WERI-Rb-1 (cell line): ENCODE measurements at regions not wholly inside any gene's neighbourhood (a gene's known extent, or its start where the extent isn't known, plus 50 kb on each side); places are given as distances from the start of the nearest gene placed in this dataset.

ENCODE experiments used
- DNase-seq: peaks from one replicate; pipeline ENCODE4 v3.0.0-alpha.2; 2020
- H3K27ac ChIP-seq: fragments of 250-450 bp; sonication (Bioruptor Pico); 2 replicates; pipeline ENCODE4 v1.5.1; 2020; ENCODE audit warnings: mild to moderate bottlenecking, moderate library complexity
- H3K27me3 ChIP-seq: fragments of 250-450 bp; sonication (Bioruptor Pico); 2 replicates; pipeline ENCODE4 v1.5.1; 2021; ENCODE audit warnings: mild to moderate bottlenecking, low read depth, moderate library complexity; ENCODE audit not compliant: insufficient read depth, severe bottlenecking
- H3K36me3 ChIP-seq: fragments of 250-450 bp; sonication (Bioruptor Pico); 2 replicates; pipeline ENCODE4 v1.5.1; 2020; ENCODE audit warnings: mild to moderate bottlenecking, moderate library complexity
- H3K4me3 ChIP-seq: 2 replicates; pipeline ENCODE4 v1.5.1; 2011; ENCODE audit warnings: low read depth, mild to moderate bottlenecking, control low read depth, low read length
- H3K9me3 ChIP-seq: fragments of 250-450 bp; sonication (Bioruptor Pico); 2 replicates; pipeline ENCODE4 v1.5.1; 2021; ENCODE audit warnings: mild to moderate bottlenecking, moderate library complexity; ENCODE audit not compliant: severe bottlenecking
- TF ChIP-seq, protein P1 (sequence below): IDR thresholded peaks from 2 replicates; pipeline ENCODE4 v1.5.1; 2011; ENCODE audit warnings: low read depth, mild to moderate bottlenecking, control low read depth, inconsistent platforms, low read length

DNA sequence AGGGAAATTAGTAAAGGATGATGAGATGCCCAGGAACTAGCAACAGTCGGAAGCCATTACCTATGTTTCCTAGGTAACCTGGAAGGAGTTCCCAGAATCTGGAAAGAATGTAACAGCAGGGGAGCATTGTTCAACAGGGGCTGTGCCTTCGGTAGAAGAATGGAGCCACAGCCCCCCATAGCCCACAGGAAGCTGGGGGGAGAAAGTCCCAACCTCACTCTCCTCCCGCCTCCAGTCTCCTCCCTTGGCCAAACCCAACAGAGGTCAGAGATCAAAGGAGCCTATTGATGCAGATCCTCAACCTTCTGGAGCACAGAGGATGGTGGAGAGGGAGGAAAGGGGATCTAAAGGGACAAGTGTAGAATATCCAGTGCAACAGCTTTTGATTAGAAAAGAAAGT is 131.5 kb upstream of the SLC44A3 start:
- TF ChIP-seq, protein P1, sequence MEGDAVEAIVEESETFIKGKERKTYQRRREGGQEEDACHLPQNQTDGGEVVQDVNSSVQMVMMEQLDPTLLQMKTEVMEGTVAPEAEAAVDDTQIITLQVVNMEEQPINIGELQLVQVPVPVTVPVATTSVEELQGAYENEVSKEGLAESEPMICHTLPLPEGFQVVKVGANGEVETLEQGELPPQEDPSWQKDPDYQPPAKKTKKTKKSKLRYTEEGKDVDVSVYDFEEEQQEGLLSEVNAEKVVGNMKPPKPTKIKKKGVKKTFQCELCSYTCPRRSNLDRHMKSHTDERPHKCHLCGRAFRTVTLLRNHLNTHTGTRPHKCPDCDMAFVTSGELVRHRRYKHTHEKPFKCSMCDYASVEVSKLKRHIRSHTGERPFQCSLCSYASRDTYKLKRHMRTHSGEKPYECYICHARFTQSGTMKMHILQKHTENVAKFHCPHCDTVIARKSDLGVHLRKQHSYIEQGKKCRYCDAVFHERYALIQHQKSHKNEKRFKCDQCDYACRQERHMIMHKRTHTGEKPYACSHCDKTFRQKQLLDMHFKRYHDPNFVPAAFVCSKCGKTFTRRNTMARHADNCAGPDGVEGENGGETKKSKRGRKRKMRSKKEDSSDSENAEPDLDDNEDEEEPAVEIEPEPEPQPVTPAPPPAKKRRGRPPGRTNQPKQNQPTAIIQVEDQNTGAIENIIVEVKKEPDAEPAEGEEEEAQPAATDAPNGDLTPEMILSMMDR: no peak
- DNase-seq: no peak
- Histone ChIP-seq H3K36me3 (no peaks in the 10 kb centered on the region), H3K27ac (no peak overlapping the region), H3K4me3 (no peak overlapping the region), H3K27me3 (no peaks in the 10 kb centered on the region), H3K9me3 (no peaks in the 10 kb centered on the region)

DNA sequence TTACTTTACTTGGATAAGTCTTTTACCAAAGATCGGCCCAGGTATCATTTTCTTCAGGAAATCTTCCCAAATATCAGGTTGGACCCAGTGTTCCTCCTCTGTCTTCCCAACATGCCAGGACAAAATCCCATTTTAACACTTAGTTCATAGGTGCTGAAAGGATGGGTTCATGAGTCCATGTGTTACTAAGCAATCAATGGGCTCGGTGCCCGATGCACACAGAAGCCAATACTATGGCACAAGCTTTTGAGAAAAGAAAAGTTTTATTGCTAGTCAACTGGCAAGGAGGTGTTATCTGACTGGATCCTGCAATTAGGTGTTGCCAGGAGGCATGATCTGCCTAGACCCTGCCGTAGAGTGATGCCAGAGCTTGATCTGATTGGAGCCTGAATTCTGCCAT is 133.3 kb upstream of the SLC44A3 start:
- Histone ChIP-seq H3K9me3 (no peaks in the 10 kb centered on the region), H3K4me3 (no peak overlapping the region), H3K27me3 (no peaks in the 10 kb centered on the region), H3K36me3 (no peaks in the 10 kb centered on the region), H3K27ac (no peak overlapping the region)
- TF ChIP-seq, protein P1: no peak
- no peak for DNase-seq

GRCh38 chr1:94684690-94685250 is 135.4 kb upstream of the SLC44A3 start:
- no peaks in the 10 kb centered on the region for H3K36me3 ChIP-seq
- H3K9me3 ChIP-seq: no peaks in the 10 kb centered on the region
- no peaks in the 10 kb centered on the region for H3K27me3 ChIP-seq
- H3K27ac ChIP-seq: no peak overlapping the region
- no peak for DNase-seq
- H3K4me3 ChIP-seq: no peak overlapping the region
- TF ChIP-seq, protein P1: no peak

GRCh38 chr1:94683886-94684285 is 136.3 kb upstream of the SLC44A3 start:
- Histone ChIP-seq H3K27me3 (no peaks in the 10 kb centered on the region), H3K36me3 (no peaks in the 10 kb centered on the region), H3K27ac (no peak overlapping the region), H3K4me3 (no peak overlapping the region), H3K9me3 (no peaks in the 10 kb centered on the region)
- TF ChIP-seq, protein P1: no peak
- no peak for DNase-seq

DNA sequence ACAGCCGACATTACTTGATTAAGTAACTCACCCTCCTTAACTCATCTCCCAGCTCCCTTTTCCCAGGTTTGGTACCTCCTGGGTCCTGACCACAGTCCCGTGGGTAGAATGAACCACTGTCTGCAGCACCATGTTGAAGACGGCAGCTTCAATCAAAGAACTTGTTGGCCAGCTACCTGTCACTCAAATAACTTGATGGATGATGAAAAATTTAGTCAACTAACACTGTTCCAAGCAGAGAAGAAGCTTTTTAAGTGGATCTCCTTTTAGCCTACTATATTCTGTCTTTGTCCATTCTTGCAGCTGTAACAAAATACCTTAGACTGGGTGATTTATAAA is 138.4 kb upstream of the F3 start:
- DNase-seq: no peak
- H3K4me3 ChIP-seq: no peak overlapping the region
- TF ChIP-seq, protein P1: no peak
- no peaks in the 10 kb centered on the region for H3K9me3 ChIP-seq
- no peaks in the 10 kb centered on the region for H3K27me3 ChIP-seq
- H3K36me3 ChIP-seq: no peaks in the 10 kb centered on the region
- H3K27ac ChIP-seq: no peak overlapping the region

DNA sequence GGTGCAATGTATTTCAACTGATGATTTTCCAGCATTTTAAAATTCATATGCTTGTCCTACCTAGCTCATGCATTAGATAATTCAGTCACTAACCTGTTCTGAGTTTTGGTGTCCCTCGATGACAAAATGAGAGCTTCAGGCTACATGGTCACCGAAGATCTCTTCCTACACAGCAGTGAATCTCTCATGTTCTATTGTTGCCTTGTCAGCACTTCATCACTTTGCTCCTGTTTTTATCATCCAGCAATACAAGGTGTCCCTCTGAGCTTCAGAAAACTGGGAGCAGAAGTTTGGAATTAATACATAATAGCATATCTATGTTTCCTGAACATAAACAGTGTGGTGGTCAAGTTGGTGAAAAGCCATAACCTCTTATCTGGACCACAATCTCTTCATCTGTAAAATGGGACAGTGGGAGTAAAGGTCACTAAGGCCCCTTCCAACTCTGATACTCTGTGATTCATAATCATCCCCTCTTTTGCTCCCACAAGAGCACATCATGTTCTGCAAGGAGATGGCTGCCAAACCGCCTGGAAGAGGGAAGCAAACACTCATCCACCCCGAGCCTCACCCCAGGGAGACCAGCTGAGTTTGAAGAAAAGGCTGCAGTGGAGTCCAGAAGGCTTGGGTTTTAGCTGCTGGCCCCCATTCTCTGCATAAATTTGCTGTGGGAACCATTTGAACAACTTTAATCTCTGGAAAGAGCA is 137.9 kb upstream of the F3 start:
- TF ChIP-seq, protein P1: no peak
- no peak overlapping the region for H3K27ac ChIP-seq
- no peak overlapping the region for H3K4me3 ChIP-seq
- no peaks in the 10 kb centered on the region for H3K36me3 ChIP-seq
- H3K9me3 ChIP-seq: no peaks in the 10 kb centered on the region
- no peaks in the 10 kb centered on the region for H3K27me3 ChIP-seq
- no peak for DNase-seq
